Common myeloid progenitor, CD34-positive (primary cell): ENCODE measurements at regions not wholly inside any gene's neighbourhood (a gene's known extent, or its start where the extent isn't known, plus 50 kb on each side); places are given as distances from the start of the nearest gene placed in this dataset.

Experiments used
- CTCF ChIA-PET: fragments of 350-600 bp; sonication (Branson Sonifier 250); formaldehyde crosslinking; loops from one replicate; lab custom pipeline; 2021; ENCODE audit warnings: antibody characterized with exemption; lab: Charles Lee
- POLR2A ChIA-PET: fragments of 350-600 bp; sonication (Branson Sonifier 250); formaldehyde crosslinking; loops from one replicate; lab custom pipeline; 2021; ENCODE audit warnings: antibody characterized with exemption; lab: Charles Lee
- DNase-seq, 3 donors: peaks; one replicate each; pipeline versions ENCODE4 v3.0.0 to v3.0.0-alpha.2; 2013
- H3K27ac ChIP-seq, 2 experiments: 1 replicate in 1 of 2; 2 replicates in 1 of 2; pipeline ENCODE4 v1.7.0; 2013; ENCODE audit warnings: inconsistent platforms in 2 of 2, low read length in 2 of 2, mild to moderate bottlenecking in 2 of 2, low read depth in 1 of 2, moderate library complexity in 1 of 2; ENCODE audit not compliant: severe bottlenecking in 2 of 2, insufficient read depth in 1 of 2, poor library complexity in 1 of 2
- H3K27me3 ChIP-seq, 5 experiments: replicated peaks in 2 of 5; 1 replicate in 3 of 5; 2 replicates in 2 of 5; pipeline versions ENCODE4 v1.6.1 to v1.7.0; 2013; ENCODE audit warnings: low read length in 4 of 5, mild to moderate bottlenecking in 2 of 5, moderate library complexity in 2 of 5, inconsistent platforms in 1 of 5; ENCODE audit not compliant: insufficient read depth in 5 of 5, control insufficient read depth in 4 of 5
- H3K36me3 ChIP-seq, 4 experiments: 1 replicate in 2 of 4; 2 replicates in 2 of 4; pipeline versions ENCODE4 v1.6.1 to v1.7.0; 2013; ENCODE audit warnings: low read length in 3 of 4, control low read depth in 1 of 4, mild to moderate bottlenecking in 1 of 4; ENCODE audit not compliant: control insufficient read depth in 4 of 4, insufficient read depth in 4 of 4
- H3K4me1 ChIP-seq, 4 experiments: 1 replicate in 3 of 4; 2 replicates in 1 of 4; pipeline versions ENCODE4 v1.6.1 to v1.7.1; 2013; ENCODE audit warnings: low read length in 3 of 4, mild to moderate bottlenecking in 3 of 4, control low read depth in 1 of 4, inconsistent platforms in 1 of 4, moderate library complexity in 1 of 4; ENCODE audit not compliant: control insufficient read depth in 4 of 4, insufficient read depth in 4 of 4; ENCODE audit errors: control extremely low read depth in 1 of 4
- H3K4me3 ChIP-seq, 7 experiments: 1 replicate in 4 of 7; 2 replicates in 3 of 7; pipeline versions ENCODE4 v1.5.1 to v1.7.0; 2013; ENCODE audit warnings: mild to moderate bottlenecking in 7 of 7, low read length in 6 of 7, moderate library complexity in 6 of 7, inconsistent platforms in 2 of 7, low read depth in 2 of 7, control low read depth in 1 of 7; ENCODE audit not compliant: insufficient read depth in 4 of 7, control insufficient read depth in 1 of 7; ENCODE audit errors: extremely low read depth in 1 of 7
- H3K9me3 ChIP-seq, 5 experiments: 1 replicate in 4 of 5; 2 replicates in 1 of 5; pipeline versions ENCODE4 v1.6.1 to v1.7.1; 2013; ENCODE audit warnings: low read length in 4 of 5, mild to moderate bottlenecking in 2 of 5, inconsistent platforms in 1 of 5, low read depth in 1 of 5, moderate library complexity in 1 of 5; ENCODE audit not compliant: control insufficient read depth in 4 of 5, insufficient read depth in 2 of 5; ENCODE audit errors: control extremely low read depth in 1 of 5
- WGBS: methylation state at CpG from one replicate; pipeline ENCODE4 v1.1.5; 2013; ENCODE audit not compliant: insufficient coverage; 5-methylcytosine and 5-hydroxymethylcytosine counted together

- Histone ChIP-seq H3K36me3 (no peaks in the 10 kb centered on the region), H3K4me1 (peaks cover 0 to 2% (median under 1%) of the 10 kb centered on the region in 4 experiments), H3K4me3 (no peak overlapping the region), H3K9me3 (no peaks in the 10 kb centered on the region), H3K27me3 (peaks cover 0 to 5% (median 0%) of the 10 kb centered on the region in 5 experiments), H3K27ac (no peak overlapping the region)
- ChIA-PET POLR2A (no interaction called here), CTCF (no interaction called here)
- peak in 1 of 3 donors; percentile 4 for DNase-seq
- WGBS, result no CpG with 5 or more reads among the region's 2 CpGs
Measured at GRCh38 chr4:144350706-144351105, 210.2 kb upstream of the GYPA start.

- 100% methylated on average over 1 of the region's 3 CpGs for WGBS
- Histone ChIP-seq H3K9me3 (no peaks in the 10 kb centered on the region), H3K4me3 (no peak overlapping the region), H3K36me3 (no peaks in the 10 kb centered on the region), H3K27ac (no peak overlapping the region), H3K27me3 (peaks cover 0 to 10% (median 0%) of the 10 kb centered on the region in 5 experiments), H3K4me1 (peaks cover 0 to 7% (median under 1%) of the 10 kb centered on the region in 4 experiments)
- ChIA-PET CTCF (no interaction called here), POLR2A (no interaction called here)
- no peak for DNase-seq
Measured at GRCh38 chr4:144351306-144351705, 210.8 kb upstream of the GYPA start.

GRCh38 chr4:144353292-144353691, 212.8 kb upstream of the GYPA start:
- no peak for DNase-seq
- Histone ChIP-seq H3K4me3 (no peak overlapping the region), H3K36me3 (no peaks in the 10 kb centered on the region), H3K9me3 (no peaks in the 10 kb centered on the region), H3K27ac (no peak overlapping the region), H3K27me3 (peaks cover 0 to 17% (median 0%) of the 10 kb centered on the region in 5 experiments), H3K4me1 (peaks cover 0 to 12% (median under 1%) of the 10 kb centered on the region in 4 experiments)
- ChIA-PET POLR2A (no interaction called here), CTCF (no interaction called here)
- 96% methylated on average over 5 of the region's 5 CpGs for WGBS

- POLR2A ChIA-PET, result no interaction called here
- peak; percentile 49 to 75 (median 74) for DNase-seq
- Histone ChIP-seq H3K4me1 (peaks cover 0 to 12% (median under 1%) of the 10 kb centered on the region in 4 experiments), H3K27me3 (peaks cover 0 to 17% (median 0%) of the 10 kb centered on the region in 5 experiments), H3K9me3 (no peaks in the 10 kb centered on the region), H3K4me3 (no peak overlapping the region), H3K27ac (no peak overlapping the region), H3K36me3 (no peaks in the 10 kb centered on the region)
- whole genome bisulfite sequencing, result 50% methylated on average over 3 of the region's 10 CpGs
- CTCF ChIA-PET, result no interaction called here
Measured at GRCh38 chr4:144355811-144356757, 215.6 kb upstream of the GYPA start.

GRCh38 chr4:144356941-144357381, 216.4 kb upstream of the GYPA start:
- peaks cover 0 to 2% (median 0%) of the 10 kb centered on the region in 5 experiments for H3K9me3 ChIP-seq
- DNase-seq, result peak in 2 of 3 donors; percentile 27 to 33
- H3K27ac ChIP-seq, result no peak overlapping the region
- ChIA-PET CTCF (no interaction called here), POLR2A (no interaction called here)
- no peak overlapping the region for H3K4me3 ChIP-seq
- H3K4me1 ChIP-seq, result peaks cover 0 to 12% (median under 1%) of the 10 kb centered on the region in 4 experiments
- peaks cover 0 to 17% (median 0%) of the 10 kb centered on the region in 5 experiments for H3K27me3 ChIP-seq
- 23% methylated on average over 4 of the region's 9 CpGs for WGBS
- H3K36me3 ChIP-seq, result no peaks in the 10 kb centered on the region

GRCh38 chr4:144357975-144358374, 217.5 kb upstream of the GYPA start:
- DNase-seq, result no peak
- H3K27me3 ChIP-seq, result peaks cover 0 to 17% (median 0%) of the 10 kb centered on the region in 5 experiments
- H3K9me3 ChIP-seq, result peaks cover 0 to 2% (median 0%) of the 10 kb centered on the region in 5 experiments
- H3K4me1 ChIP-seq, result peaks cover 0 to 12% (median under 1%) of the 10 kb centered on the region in 4 experiments
- 88% methylated on average over 2 of the region's 3 CpGs for WGBS
- CTCF ChIA-PET, result no interaction called here
- H3K27ac ChIP-seq, result no peak overlapping the region
- POLR2A ChIA-PET, result no interaction called here
- no peak overlapping the region for H3K4me3 ChIP-seq
- H3K36me3 ChIP-seq, result no peaks in the 10 kb centered on the region
